B cell (primary cell): ENCODE measurements at regions not wholly inside any gene's neighbourhood (a gene's known extent, or its start where the extent isn't known, plus 50 kb on each side); places are given as distances from the start of the nearest gene placed in this dataset.

ENCODE experiments used
- EZH2 ChIP-seq: IDR thresholded peaks from 2 replicates; pipeline ENCODE4 v1.6.1; 2012; ENCODE audit warnings: borderline replicate concordance, low read depth, mild to moderate bottlenecking, moderate library complexity, low read length; ENCODE audit not compliant: insufficient read depth, poor library complexity, severe bottlenecking
- TF ChIP-seq, protein P1 (sequence below): fragments of 200-600 bp; IDR thresholded peaks from one replicate; pipeline ENCODE4 v1.8.0; 2022; ENCODE audit warnings: antibody characterized with exemption, mild to moderate bottlenecking

DNA sequence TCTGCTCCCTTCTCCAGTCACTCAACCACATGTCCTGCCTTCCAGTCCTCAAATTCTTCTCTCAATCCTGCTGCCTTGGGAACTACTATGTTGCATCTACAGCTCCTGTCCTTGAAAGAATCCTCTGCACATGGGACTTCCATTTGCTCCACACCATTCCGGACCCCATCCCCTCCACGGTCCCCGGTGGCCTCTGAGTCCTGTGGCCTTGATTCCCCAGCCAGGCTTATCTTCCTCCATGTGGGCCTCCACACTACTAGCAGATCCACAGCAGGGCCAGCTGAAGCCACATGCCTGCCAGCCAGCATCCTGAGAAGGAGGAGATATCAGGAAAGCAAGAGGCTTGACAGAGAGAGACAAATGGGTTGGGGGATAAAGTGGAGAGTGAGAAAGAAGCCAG, 1323.8 kb downstream of the UQCRFS1 start:
- TF ChIP-seq, protein P1, sequence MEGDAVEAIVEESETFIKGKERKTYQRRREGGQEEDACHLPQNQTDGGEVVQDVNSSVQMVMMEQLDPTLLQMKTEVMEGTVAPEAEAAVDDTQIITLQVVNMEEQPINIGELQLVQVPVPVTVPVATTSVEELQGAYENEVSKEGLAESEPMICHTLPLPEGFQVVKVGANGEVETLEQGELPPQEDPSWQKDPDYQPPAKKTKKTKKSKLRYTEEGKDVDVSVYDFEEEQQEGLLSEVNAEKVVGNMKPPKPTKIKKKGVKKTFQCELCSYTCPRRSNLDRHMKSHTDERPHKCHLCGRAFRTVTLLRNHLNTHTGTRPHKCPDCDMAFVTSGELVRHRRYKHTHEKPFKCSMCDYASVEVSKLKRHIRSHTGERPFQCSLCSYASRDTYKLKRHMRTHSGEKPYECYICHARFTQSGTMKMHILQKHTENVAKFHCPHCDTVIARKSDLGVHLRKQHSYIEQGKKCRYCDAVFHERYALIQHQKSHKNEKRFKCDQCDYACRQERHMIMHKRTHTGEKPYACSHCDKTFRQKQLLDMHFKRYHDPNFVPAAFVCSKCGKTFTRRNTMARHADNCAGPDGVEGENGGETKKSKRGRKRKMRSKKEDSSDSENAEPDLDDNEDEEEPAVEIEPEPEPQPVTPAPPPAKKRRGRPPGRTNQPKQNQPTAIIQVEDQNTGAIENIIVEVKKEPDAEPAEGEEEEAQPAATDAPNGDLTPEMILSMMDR = no peak
- no peak for TF ChIP-seq EZH2
